ENCODE measurements at regions not wholly inside any gene's neighbourhood (a gene's known extent, or its start where the extent isn't known, plus 50 kb on each side); places are given as distances from the start of the nearest gene placed in this dataset.
A peak's percentile ranks its signal among the peaks of the same experiment; 100 is the strongest.
"Not testable (repeated sequence)": the region's sequence is repeated elsewhere in the genome, so short reads cannot be mapped to it uniquely, and the experiment has no call there.

GRCh38 chr12:74671421-74671820, 133.8 kb downstream of the ATXN7L3B start:
- no peaks in the 10 kb centered on the region for H3K36me3 ChIP-seq (ENCODE audit: low read length)
- H3K9ac ChIP-seq (ENCODE audit: low read length), result no peak overlapping the region
- H4K20me1 ChIP-seq (ENCODE audit: low read depth, low read length), result no peaks in the 10 kb centered on the region
- no peaks in the 10 kb centered on the region for H3K9me2 ChIP-seq (replicated peaks; ENCODE audit: insufficient read depth, low read length)
- H3K9me3 ChIP-seq (ENCODE audit: insufficient read depth, low read length), result no peaks in the 10 kb centered on the region
- H2AFZ ChIP-seq (ENCODE audit: low read depth, low read length, severe bottlenecking), result no peak overlapping the region
- H3F3A ChIP-seq (ENCODE audit: insufficient read depth), result no peaks in the 10 kb centered on the region
- no peaks in the 10 kb centered on the region for H3K79me2 ChIP-seq (ENCODE audit: insufficient read depth, low read length)
- no peak overlapping the region for H3K27ac ChIP-seq (ENCODE audit: low read depth, low read length)
- H3K27me3 ChIP-seq (ENCODE audit: low read length), result no peaks in the 10 kb centered on the region
- no peak overlapping the region for H3K4me3 ChIP-seq (ENCODE audit: insufficient read depth, low read length, poor library complexity, severe bottlenecking)
- TF ChIP-seq EZH2phosphoT487 (conservative IDR thresholded peaks at IDR 0.05; ENCODE audit: low read length), result no peak
- TF ChIP-seq CTCF (IDR thresholded peaks at IDR 0.05; ENCODE audit: insufficient read depth, low read length, poor library complexity, severe bottlenecking), result no peak
- H3K4me2 ChIP-seq (ENCODE audit: low read depth, low read length, poor library complexity, severe bottlenecking), result no peak overlapping the region

- not testable (repeated sequence) for H3K4me2 ChIP-seq (ENCODE audit: low read depth, low read length, poor library complexity, severe bottlenecking); H3K9ac ChIP-seq (ENCODE audit: low read length); H3K9me2 ChIP-seq (replicated peaks; ENCODE audit: insufficient read depth, low read length); H3K27me3 ChIP-seq (ENCODE audit: low read length); H3K4me3 ChIP-seq (ENCODE audit: insufficient read depth, low read length, poor library complexity, severe bottlenecking); H3F3A ChIP-seq (ENCODE audit: insufficient read depth); H4K20me1 ChIP-seq (ENCODE audit: low read depth, low read length); H3K79me2 ChIP-seq (ENCODE audit: insufficient read depth, low read length); H3K9me3 ChIP-seq (ENCODE audit: insufficient read depth, low read length); H2AFZ ChIP-seq (ENCODE audit: low read depth, low read length, severe bottlenecking); H3K36me3 ChIP-seq (ENCODE audit: low read length); H3K27ac ChIP-seq (ENCODE audit: low read depth, low read length)
Observed at GRCh38 chr12:74676955-74677354, 139.3 kb downstream of the ATXN7L3B start.

GRCh38 chr12:74685385-74685784, 147.8 kb downstream of the ATXN7L3B start:
- H3K36me3 ChIP-seq (ENCODE audit: low read length), result no peaks in the 10 kb centered on the region
- no peak overlapping the region for H3K4me2 ChIP-seq (ENCODE audit: low read depth, low read length, poor library complexity, severe bottlenecking)
- no peaks in the 10 kb centered on the region for H3K79me2 ChIP-seq (ENCODE audit: insufficient read depth, low read length)
- no peak overlapping the region for H3K27ac ChIP-seq (ENCODE audit: low read depth, low read length)
- no peak overlapping the region for H3K4me3 ChIP-seq (ENCODE audit: insufficient read depth, low read length, poor library complexity, severe bottlenecking)
- H2AFZ ChIP-seq (ENCODE audit: low read depth, low read length, severe bottlenecking), result no peak overlapping the region
- H4K20me1 ChIP-seq (ENCODE audit: low read depth, low read length), result no peaks in the 10 kb centered on the region
- no peaks in the 10 kb centered on the region for H3F3A ChIP-seq (ENCODE audit: insufficient read depth)
- no peaks in the 10 kb centered on the region for H3K9me2 ChIP-seq (replicated peaks; ENCODE audit: insufficient read depth, low read length)
- no peak for TF ChIP-seq EZH2phosphoT487 (conservative IDR thresholded peaks at IDR 0.05; ENCODE audit: low read length)
- TF ChIP-seq CTCF (IDR thresholded peaks at IDR 0.05; ENCODE audit: insufficient read depth, low read length, poor library complexity, severe bottlenecking), result no peak
- H3K9me3 ChIP-seq (ENCODE audit: insufficient read depth, low read length), result no peaks in the 10 kb centered on the region
- H3K9ac ChIP-seq (ENCODE audit: low read length), result no peak overlapping the region
- H3K27me3 ChIP-seq (ENCODE audit: low read length), result no peaks in the 10 kb centered on the region

GRCh38 chr12:74689071-74689655, 151.5 kb downstream of the ATXN7L3B start:
- no peaks in the 10 kb centered on the region for H3K79me2 ChIP-seq (ENCODE audit: insufficient read depth, low read length)
- H3K9me2 ChIP-seq (replicated peaks; ENCODE audit: insufficient read depth, low read length), result no peaks in the 10 kb centered on the region
- H3K9me3 ChIP-seq (ENCODE audit: insufficient read depth, low read length), result no peaks in the 10 kb centered on the region
- no peak overlapping the region for H2AFZ ChIP-seq (ENCODE audit: low read depth, low read length, severe bottlenecking)
- H3K4me3 ChIP-seq (ENCODE audit: insufficient read depth, low read length, poor library complexity, severe bottlenecking), result no peak overlapping the region
- TF ChIP-seq EZH2phosphoT487 (conservative IDR thresholded peaks at IDR 0.05; ENCODE audit: low read length) (no peak), CTCF (IDR thresholded peaks at IDR 0.05; ENCODE audit: insufficient read depth, low read length, poor library complexity, severe bottlenecking) (peak; percentile 63)
- no peaks in the 10 kb centered on the region for H3F3A ChIP-seq (ENCODE audit: insufficient read depth)
- no peak overlapping the region for H3K9ac ChIP-seq (ENCODE audit: low read length)
- H4K20me1 ChIP-seq (ENCODE audit: low read depth, low read length), result no peaks in the 10 kb centered on the region
- no peaks in the 10 kb centered on the region for H3K36me3 ChIP-seq (ENCODE audit: low read length)
- no peak overlapping the region for H3K4me2 ChIP-seq (ENCODE audit: low read depth, low read length, poor library complexity, severe bottlenecking)
- no peaks in the 10 kb centered on the region for H3K27me3 ChIP-seq (ENCODE audit: low read length)
- no peak overlapping the region for H3K27ac ChIP-seq (ENCODE audit: low read depth, low read length)
